Left ventricle myocardium inferior (tissue), 1 donor: ENCODE measurements at regions not wholly inside any gene's neighbourhood (a gene's known extent, or its start where the extent isn't known, plus 50 kb on each side); places are given as distances from the start of the nearest gene placed in this dataset.
"Not testable (repeated sequence)": the region's sequence is repeated elsewhere in the genome, so short reads cannot be mapped to it uniquely, and the experiment has no call there.

ENCODE experiments used
- DNase-seq: peaks from one replicate; pipeline ENCODE4 v3.0.0-alpha.2; 2020
- H3K27ac ChIP-seq: fragments of 200-600 bp; replicated peaks from 2 replicates; pipeline ENCODE4 v1.8.0; 2021
- H3K27me3 ChIP-seq: fragments of 200-600 bp; 2 replicates; pipeline ENCODE4 v1.8.0; 2021; ENCODE audit warnings: low read depth
- H3K36me3 ChIP-seq: fragments of 200-600 bp; 2 replicates; pipeline ENCODE4 v1.8.0; 2021
- H3K4me1 ChIP-seq: fragments of 200-600 bp; 2 replicates; pipeline ENCODE4 v1.8.0; 2021
- H3K4me3 ChIP-seq: fragments of 200-600 bp; 2 replicates; pipeline ENCODE4 v1.8.0; 2021; ENCODE audit warnings: mild to moderate bottlenecking, moderate library complexity
- H3K9me3 ChIP-seq: fragments of 200-600 bp; replicated peaks from 2 replicates; pipeline ENCODE4 v1.8.0; 2021
- CTCF ChIP-seq: fragments of 200-600 bp; IDR thresholded peaks from 2 replicates; pipeline ENCODE4 v1.8.0; 2021; ENCODE audit warnings: antibody characterized with exemption, mild to moderate bottlenecking, borderline replicate concordance
- intact Hi-C: fragments of 100-400 bp; cut with micrococcal nuclease; formaldehyde crosslinking; loops from one replicate; pipeline ENCODE4 v1.11.0; 2022
- donor health status: DM: no; HTN: yes; CAD: no; lungs with severe emphysema.

GRCh38 chr5:174644923-174645322 is 79.5 kb upstream of the MSX2 start:
- no peak overlapping the region for H3K4me3 ChIP-seq
- peaks cover 3% of the 10 kb centered on the region for H3K27me3 ChIP-seq
- intact Hi-C loops = no loop called here
- no peak overlapping the region for H3K27ac ChIP-seq
- no peak for TF ChIP-seq CTCF
- no peaks in the 10 kb centered on the region for H3K36me3 ChIP-seq
- no peaks in the 10 kb centered on the region for H3K4me1 ChIP-seq
- no peak for DNase-seq
- H3K9me3 ChIP-seq = peaks cover 24% of the 10 kb centered on the region

- no peak for TF ChIP-seq CTCF
- Histone ChIP-seq H3K27me3 (peaks cover 8% of the 10 kb centered on the region), H3K9me3 (peaks cover 24% of the 10 kb centered on the region), H3K36me3 (no peaks in the 10 kb centered on the region), H3K4me3 (no peak overlapping the region), H3K27ac (no peak overlapping the region), H3K4me1 (no peaks in the 10 kb centered on the region)
- DNase-seq = no peak
- intact Hi-C loops = no loop called here
Measured at GRCh38 chr5:174645677-174646076, 78.7 kb upstream of the MSX2 start.

- H3K27ac ChIP-seq, H3K4me1 ChIP-seq, H3K4me3 ChIP-seq, H3K36me3 ChIP-seq, DNase-seq, intact Hi-C loops: not testable (repeated sequence)
- peaks cover 24% of the 10 kb centered on the region for H3K9me3 ChIP-seq
- peaks cover 27% of the 10 kb centered on the region for H3K27me3 ChIP-seq
Measured at GRCh38 chr5:174648618-174649017, 75.8 kb upstream of the MSX2 start.

GRCh38 chr5:174649391-174649790 is 75.0 kb upstream of the MSX2 start:
- DNase-seq = no peak
- no peak for TF ChIP-seq CTCF
- Histone ChIP-seq H3K36me3 (no peaks in the 10 kb centered on the region), H3K9me3 (peaks cover 24% of the 10 kb centered on the region), H3K4me1 (no peaks in the 10 kb centered on the region), H3K4me3 (no peak overlapping the region), H3K27ac (no peak overlapping the region), H3K27me3 (peaks cover 34% of the 10 kb centered on the region)
- intact Hi-C loops = no loop called here

GRCh38 chr5:174654442-174654841 is 69.9 kb upstream of the MSX2 start:
- no peaks in the 10 kb centered on the region for H3K36me3 ChIP-seq
- no peaks in the 10 kb centered on the region for H3K4me1 ChIP-seq
- intact Hi-C loops = no loop called here
- DNase-seq = no peak
- no peak overlapping the region for H3K27ac ChIP-seq
- no peak for TF ChIP-seq CTCF
- no peaks in the 10 kb centered on the region for H3K9me3 ChIP-seq
- no peak overlapping the region for H3K4me3 ChIP-seq
- peaks cover 68% of the 10 kb centered on the region for H3K27me3 ChIP-seq

- intact Hi-C loops = no loop called here
- Histone ChIP-seq H3K27ac (no peak overlapping the region), H3K36me3 (no peaks in the 10 kb centered on the region), H3K4me3 (no peak overlapping the region), H3K27me3 (peaks cover 74% of the 10 kb centered on the region), H3K9me3 (no peaks in the 10 kb centered on the region), H3K4me1 (no peaks in the 10 kb centered on the region)
- DNase-seq = no peak
- no peak for TF ChIP-seq CTCF
Measured at GRCh38 chr5:174655351-174655750, 69.0 kb upstream of the MSX2 start.
